Left renal cortex interstitium (tissue), 4 donors: ENCODE measurements at regions not wholly inside any gene's neighbourhood (a gene's known extent, or its start where the extent isn't known, plus 50 kb on each side); places are given as distances from the start of the nearest gene placed in this dataset.

Experiments
- DNase-seq, 4 donors: peaks; one replicate each; pipeline ENCODE4 v3.0.0-alpha.2; 2013; ENCODE audit warnings: low read depth in 4 of 4, low spot score in 2 of 4, missing footprints in 1 of 4

DNA sequence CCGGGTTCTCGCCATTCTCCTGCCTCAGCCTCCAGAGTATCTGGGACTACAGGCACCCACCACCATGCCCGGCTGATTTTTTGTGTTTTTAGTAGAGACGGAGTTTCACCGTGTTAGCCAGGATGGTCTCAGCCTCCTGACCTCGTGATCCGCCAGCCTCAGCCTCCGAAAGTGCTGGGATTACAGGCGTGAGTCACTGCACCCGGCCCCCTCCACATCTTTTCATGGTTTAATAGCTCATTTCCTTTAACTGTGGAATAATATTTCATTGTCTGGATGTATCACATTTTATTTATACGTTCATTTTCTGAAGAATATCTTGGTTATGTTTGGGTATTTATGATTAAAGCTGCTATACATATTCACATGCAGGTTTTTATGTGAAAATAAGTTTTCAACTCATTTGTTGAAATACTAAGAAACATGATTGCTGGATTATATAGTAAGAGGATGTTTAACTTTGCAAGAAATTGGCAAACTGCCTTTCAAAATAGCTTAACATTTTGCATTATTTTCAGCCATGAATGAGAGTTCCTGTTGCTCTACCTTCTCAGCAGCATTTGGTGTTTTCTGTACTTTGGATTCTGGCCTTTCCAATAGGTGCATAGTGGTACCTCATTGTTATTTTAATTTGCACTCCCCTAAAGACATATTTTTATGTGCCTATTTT lies 591.9 kb downstream of the TECRL start:
- DNase-seq, result no peak

GRCh38 chr4:63814171-63814964 lies 594.9 kb downstream of the TECRL start:
- no peak for DNase-seq

- no peak for DNase-seq
Observed at GRCh38 chr4:63799166-63799565, 610.1 kb downstream of the TECRL start.

- no peak for DNase-seq
Observed at GRCh38 chr4:63795301-63795700, 613.9 kb downstream of the TECRL start.

DNA sequence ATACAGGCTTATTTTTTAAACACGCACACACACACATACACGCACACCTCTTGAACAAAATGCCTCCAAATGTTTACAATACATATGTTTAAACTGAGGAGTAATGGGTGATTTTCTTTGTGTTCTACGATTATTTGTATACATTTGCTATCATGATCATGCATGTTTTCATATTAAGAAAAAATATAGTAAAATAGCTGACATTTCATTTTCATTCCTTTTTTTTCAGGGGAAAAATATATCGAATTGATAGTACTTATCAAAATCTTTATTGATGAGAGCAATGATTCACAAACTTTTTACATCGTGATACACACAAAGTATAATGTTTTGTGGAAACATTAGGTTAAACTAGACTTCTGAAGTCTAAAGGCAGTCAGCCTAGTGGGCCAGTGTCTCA lies 618.9 kb downstream of the TECRL start:
- no peak for DNase-seq

- no peak for DNase-seq
Observed at GRCh38 chr4:63788271-63788670, 621.0 kb downstream of the TECRL start.

- no peak for DNase-seq
Observed at GRCh38 chr4:63787326-63787725, 621.9 kb downstream of the TECRL start.

- no peak for DNase-seq
Observed at GRCh38 chr4:63786171-63786570, 623.1 kb downstream of the TECRL start.

GRCh38 chr4:63784822-63785221 lies 624.4 kb downstream of the TECRL start:
- no peak for DNase-seq

GRCh38 chr4:63777601-63778000 lies 631.6 kb downstream of the TECRL start:
- no peak for DNase-seq

GRCh38 chr4:63764400-63764799 lies 644.9 kb downstream of the TECRL start:
- no peak for DNase-seq

GRCh38 chr4:63757929-63758328 lies 651.3 kb downstream of the TECRL start:
- DNase-seq, result no peak

GRCh38 chr4:63742882-63743281 lies 666.4 kb downstream of the TECRL start:
- DNase-seq, result no peak

DNA sequence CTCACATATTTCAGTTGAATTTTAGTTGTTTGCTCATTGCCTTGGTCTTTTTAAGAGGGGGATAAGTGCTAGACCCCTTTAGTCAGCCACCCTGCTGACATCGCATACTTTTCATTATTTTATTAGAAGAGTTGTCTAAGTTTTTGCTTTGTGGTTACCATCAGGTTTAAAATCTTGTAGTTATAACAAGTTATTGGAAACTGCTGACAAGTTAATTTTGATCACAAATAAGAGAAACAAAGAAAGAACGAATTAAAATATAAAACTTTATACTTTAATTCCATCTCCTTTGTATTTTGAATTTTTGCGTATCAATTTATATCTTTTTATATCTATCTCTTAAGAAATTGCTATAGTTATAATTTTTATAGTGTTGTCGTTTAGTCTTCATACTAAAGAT lies 679.7 kb downstream of the TECRL start:
- no peak for DNase-seq

- DNase-seq, result no peak
Observed at GRCh38 chr4:63728480-63729177, 680.6 kb downstream of the TECRL start.

DNA sequence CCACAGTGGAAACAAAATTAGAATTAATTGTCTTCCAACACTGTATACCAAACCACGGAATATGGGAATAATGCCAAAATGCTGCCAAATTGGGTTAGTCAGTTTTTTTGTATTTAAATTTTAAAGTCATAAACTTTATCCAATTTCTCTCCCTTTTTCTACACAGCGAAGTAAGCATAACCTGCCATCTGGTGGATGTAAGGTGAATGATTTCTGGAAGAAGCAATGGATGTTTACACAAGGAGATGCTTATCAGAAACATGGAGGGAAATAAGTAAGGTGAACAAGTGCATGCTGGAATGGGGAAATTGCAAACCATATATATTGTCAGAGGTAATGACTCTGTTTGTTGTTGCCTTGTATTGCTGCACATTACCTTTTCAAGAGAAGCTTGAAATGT lies 691.9 kb downstream of the TECRL start:
- DNase-seq, result peak in 1 of 4 donors; percentile 19

GRCh38 chr4:63708661-63709060 lies 700.6 kb downstream of the TECRL start:
- no peak for DNase-seq

GRCh38 chr4:63700569-63700968 lies 708.7 kb downstream of the TECRL start:
- DNase-seq, result no peak

- no peak for DNase-seq
Observed at GRCh38 chr4:63693321-63693720, 715.9 kb downstream of the TECRL start.

DNA sequence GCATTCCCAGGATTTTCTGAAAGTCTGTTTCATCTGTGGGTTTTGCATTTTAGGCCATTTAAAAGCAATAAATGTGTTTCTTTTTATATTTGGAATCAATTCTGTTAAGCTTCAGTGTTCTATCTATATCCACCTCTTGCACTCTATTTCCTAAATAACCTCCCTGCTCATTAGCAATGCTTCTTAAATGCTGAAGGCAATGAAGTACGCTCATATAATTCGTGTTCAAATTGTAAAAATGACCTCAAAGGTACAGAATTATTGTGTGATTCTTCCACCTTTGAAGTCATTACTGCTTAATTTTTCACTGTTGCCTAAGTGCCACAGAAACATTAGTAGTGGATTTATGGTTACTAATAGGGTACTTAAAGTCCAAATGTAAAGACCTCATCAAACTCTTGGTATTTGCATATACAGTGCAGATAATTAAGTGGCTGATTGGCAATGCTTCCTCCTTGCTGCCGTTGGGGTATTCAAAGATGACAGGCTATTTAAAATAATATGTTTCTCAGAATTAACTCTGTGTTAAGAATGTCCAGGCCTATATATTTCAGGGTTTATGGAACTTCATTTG lies 730.8 kb downstream of the TECRL start:
- no peak for DNase-seq

- DNase-seq, result no peak
Observed at GRCh38 chr4:63670735-63671134, 738.5 kb downstream of the TECRL start.
